HepG2 (cell line): ENCODE measurements at regions not wholly inside any gene's neighbourhood (a gene's known extent, or its start where the extent isn't known, plus 50 kb on each side); places are given as distances from the start of the nearest gene placed in this dataset.

Source experiments
- ATAC-seq: fragments of 200-7000 bp; cut with Tn5 transposase; 3 replicates; pipeline ENCODE4 v1.9.1; 2020; ENCODE audit warnings: mild to moderate bottlenecking, moderate library complexity
- BruUV-seq: library from RNA; stranded (reverse); fragments of 400-500 nt; replicated peaks from 2 replicates; lab custom pipeline; 2021; lab: Mats Ljungman, UMichigan
- CTCF ChIA-PET: fragments of 300-600 bp; formaldehyde crosslinking; extraction: SDS; loops from one replicate; lab custom pipeline; 2021; ENCODE audit warnings: low total read pairs, inconsistent platforms, low intra/inter-chr PET ratio; lab: Yijun Ruan, JAX
- POLR2A ChIA-PET: fragments of 350-600 bp; sonication (Branson Sonifier 250); formaldehyde crosslinking; loops from one replicate; lab custom pipeline; 2020; ENCODE audit warnings: antibody characterized with exemption, inconsistent platforms; lab: Yijun Ruan, JAX
- DNase-seq: peaks from one replicate; pipeline ENCODE4 v3.0.0-alpha.2; 2015; ENCODE audit warnings: low spot score
- FAIRE-seq: peaks from 3 replicates; lab custom pipeline; 2011; peaks lifted over from hg19 to GRCh38; lab: Jason Lieb, UNC
- H2AFZ ChIP-seq: one replicate; pipeline ENCODE4 v1.6.1; 2011; ENCODE audit warnings: low read length, inconsistent platforms
- H3K27ac ChIP-seq: fragments of 300-600 bp; 3 replicates; pipeline ENCODE4 v1.8.0; 2011; ENCODE audit warnings: mixed run types, mild to moderate bottlenecking, mixed read lengths, low read length, inconsistent platforms; ENCODE audit not compliant: insufficient read depth; ENCODE audit errors: extremely low read length
- H3K27me3 ChIP-seq, 2 experiments: fragments of 200-600 bp in 1 of 2; 2 replicates in 1 of 2; 3 replicates in 1 of 2; pipeline versions ENCODE4 v1.6.0 to v1.8.0; 2011; ENCODE audit warnings: low read length in 2 of 2, mild to moderate bottlenecking in 2 of 2, moderate library complexity in 2 of 2, inconsistent platforms in 1 of 2; ENCODE audit not compliant: insufficient read depth in 2 of 2, control insufficient read depth in 1 of 2
- H3K36me3 ChIP-seq, 2 experiments: fragments of 200-600 bp in 1 of 2; replicated peaks in 1 of 2; 2 replicates in 1 of 2; 3 replicates in 1 of 2; pipeline versions ENCODE4 v1.5.1 to v1.8.0; 2011; ENCODE audit warnings: low read length in 2 of 2, inconsistent platforms in 1 of 2; ENCODE audit not compliant: insufficient read depth in 2 of 2, control insufficient read depth in 1 of 2
- H3K4me1 ChIP-seq: 2 replicates; pipeline ENCODE4 v1.5.1; 2012; ENCODE audit warnings: low read length, inconsistent platforms; ENCODE audit not compliant: insufficient read depth
- H3K4me2 ChIP-seq: 2 replicates; pipeline ENCODE4 v1.6.0; 2011; ENCODE audit warnings: low read depth, low read length, inconsistent platforms
- H3K4me3 ChIP-seq, 3 experiments: fragments of 200-600 bp in 1 of 3; sonication (generic), shearing (Covaris generic) in 1 of 3; replicated peaks in 1 of 3; 2 replicates each; pipeline ENCODE4 v1.5.1; 2011 to 2016; ENCODE audit warnings: low read length in 3 of 3, inconsistent platforms in 2 of 3, low read depth in 2 of 3, mild to moderate bottlenecking in 2 of 3, control low read depth in 1 of 3, mixed read lengths in 1 of 3; ENCODE audit not compliant: insufficient read depth in 1 of 3
- H3K79me2 ChIP-seq: one replicate; pipeline ENCODE4 v1.6.1; 2011; ENCODE audit warnings: low read length, inconsistent platforms; ENCODE audit not compliant: insufficient read depth
- H3K9ac ChIP-seq: 2 replicates; pipeline ENCODE4 v1.6.0; 2011; ENCODE audit warnings: mild to moderate bottlenecking, low read depth, low read length, inconsistent platforms; ENCODE audit not compliant: insufficient read depth
- H3K9me3 ChIP-seq: 2 replicates; pipeline ENCODE4 v1.5.1; 2012; ENCODE audit warnings: mild to moderate bottlenecking, low read length
- H4K20me1 ChIP-seq: 2 replicates; pipeline ENCODE4 v1.6.0; 2011; ENCODE audit warnings: inconsistent platforms, mild to moderate bottlenecking, low read length, moderate library complexity; ENCODE audit not compliant: insufficient read depth
- CREB1 ChIP-seq, 2 experiments: fragments of 450-650 bp in 1 of 2; IDR thresholded peaks; 2 replicates each; pipeline ENCODE4 v1.6.1; 2016 to 2017; ENCODE audit warnings: control low read depth in 1 of 2, mild to moderate bottlenecking in 1 of 2, missing compliant biosample characterization in 1 of 2, missing genetic modification characterization in 1 of 2
- HDAC6 ChIP-seq: fragments of 200-600 bp; sonication (generic); IDR thresholded peaks from 2 replicates; pipeline ENCODE4 v1.7.0; 2017; ENCODE audit warnings: mild to moderate bottlenecking, antibody characterized with exemption, low read length, low read depth
- HMG20B ChIP-seq: conservative IDR thresholded peaks from 2 replicates; pipeline ENCODE4 v1.6.1; 2016; ENCODE audit warnings: missing genetic modification reagents, missing compliant biosample characterization
- ZNF160 ChIP-seq: sonication (generic); formaldehyde crosslinking; IDR thresholded peaks from 2 replicates; pipeline ENCODE4 v1.8.0; 2022; ENCODE audit warnings: mild to moderate bottlenecking, inconsistent platforms, missing genetic modification reagents
- ZNF275 ChIP-seq: sonication (generic); formaldehyde crosslinking; IDR thresholded peaks from 2 replicates; pipeline ENCODE4 v1.8.0; 2022; ENCODE audit warnings: missing genetic modification reagents, mild to moderate bottlenecking, inconsistent platforms, borderline replicate concordance
- ZNF891 ChIP-seq: sonication (generic); formaldehyde crosslinking; IDR thresholded peaks from 2 replicates; pipeline ENCODE4 v1.5.0; 2020; ENCODE audit warnings: mild to moderate bottlenecking, missing genetic modification reagents
- WGBS: methylation state at CpG from one replicate; pipeline ENCODE4 v1.1.6; 2017; ENCODE audit warnings: low lambda C conversion rate; 5-methylcytosine and 5-hydroxymethylcytosine counted together
- in situ Hi-C: cut with HindIII; loops from 2 replicates; pipeline ENCODE4 v1.10.0; 2017; ENCODE audit warnings: low pct_unique_long_range_greater_than_20kb; ENCODE audit not compliant: extremely low pct_ligation_motif_present
- intact Hi-C: fragments of 100-400 bp; cut with micrococcal nuclease; formaldehyde crosslinking; loops from one replicate; pipeline ENCODE4 v1.10.0; 2022; ENCODE audit not compliant: unreplicated experiment

GRCh38 chr1:232512712-232513111 lies 117.2 kb downstream of the SIPA1L2 start (continued):
- no peak for TF ChIP-seq ZNF275 (CRISPR knock-in tag)
- no peak for TF ChIP-seq ZNF891 (CRISPR knock-in tag)
- no peak for TF ChIP-seq HDAC6
- TF ChIP-seq HMG20B (CRISPR knock-in tag), result no peak
- TF ChIP-seq, all 625 proteins: peak for 0

- Histone ChIP-seq H2AFZ (no peak overlapping the region), H3K4me3 (no peak overlapping the region)
- TF ChIP-seq CREB1 (IDR thresholded peaks at IDR 0.05) (0 out of 2 replicates have a peak, but pooled peaks have one; percentile 18), CREB1 (CRISPR knock-in tag; IDR thresholded peaks at IDR 0.05) (no peak), ZNF160 (CRISPR knock-in tag) (no peak)
- TF ChIP-seq, all 625 proteins: peak for 1
- ChIA-PET CTCF (no interaction called here), POLR2A (no interaction called here)
- ATAC-seq (no peak), FAIRE-seq (no peak), DNase-seq (no peak)
- peaks cover 0 to 7% of the 10 kb centered on the region in 2 experiments; a peak in 1 of 5 replicates for H3K27me3 ChIP-seq
- H3K9me3 ChIP-seq, result no peaks in the 10 kb centered on the region
- H3K9ac ChIP-seq, result no peak overlapping the region
- in situ Hi-C loops, result no loop called here
- no peaks in the 10 kb centered on the region for H4K20me1 ChIP-seq
- 0% methylated on average over 1 of the region's 1 CpG for WGBS
- H3K36me3 ChIP-seq, result no peaks in the 10 kb centered on the region
- intact Hi-C loops, result no loop called here
- no peak overlapping the region for H3K27ac ChIP-seq
- H3K4me2 ChIP-seq, result no peak overlapping the region
- H3K4me1 ChIP-seq, result no peaks in the 10 kb centered on the region
- H3K79me2 ChIP-seq, result no peaks in the 10 kb centered on the region
- no TSS peak for BruUV-seq
These were observed 118.8 kb downstream of the SIPA1L2 start for GRCh38 chr1:232511172-232511571.
